Right cardiac atrium (tissue), 5 donors: ENCODE measurements at regions not wholly inside any gene's neighbourhood (a gene's known extent, or its start where the extent isn't known, plus 50 kb on each side); places are given as distances from the start of the nearest gene placed in this dataset.

ENCODE experiments used
- ATAC-seq, 2 donors: fragments of 200-7000 bp; cut with Tn5 transposase; one replicate each; pipeline versions ENCODE4 v1.8.0 to v1.9.1; 2020; ENCODE audit warnings: moderate library complexity in 2 of 2, mild to moderate bottlenecking in 1 of 2
- DNase-seq, 3 donors: peaks; one replicate each; pipeline ENCODE4 v3.0.0-alpha.2; 2020
- H3K27ac ChIP-seq: one replicate; pipeline ENCODE4 v1.5.1; 2013; ENCODE audit warnings: mild to moderate bottlenecking, low read length, control low read depth, moderate library complexity
- H3K27me3 ChIP-seq: one replicate; pipeline ENCODE4 v1.6.1; 2013; ENCODE audit not compliant: control insufficient read depth, insufficient read depth
- H3K4me1 ChIP-seq: one replicate; pipeline ENCODE4 v1.6.1; 2013; ENCODE audit warnings: low read length; ENCODE audit not compliant: control insufficient read depth, insufficient read depth
- H3K4me3 ChIP-seq: one replicate; pipeline ENCODE4 v1.5.1; 2013; ENCODE audit warnings: low read length, control low read depth
- H3K9me3 ChIP-seq: one replicate; pipeline ENCODE4 v1.6.1; 2013; ENCODE audit warnings: low read length; ENCODE audit not compliant: control insufficient read depth
- WGBS: extraction: QIAGEN DNeasy Blood & Tissue Kit; methylation state at CpG from one replicate; pipeline ENCODE4 v1.1.7; 2013; 5-methylcytosine and 5-hydroxymethylcytosine counted together
- intact Hi-C, 4 donors: fragments of 100-400 bp; cut with DNase I; formaldehyde crosslinking; loops; one replicate each; pipeline versions ENCODE4 v1.11.0 to v1.14.0; 2022 to 2023
- donor health status: healthy with polysubstance abuse.
- donor health status: DM: no; HTN: yes; CAD: no.
- donor health status: DM: no; HTN: no; CAD: no.
- donor health status: DM: no; HTN: yes; CAD: no; lungs with severe emphysema.
- donor health status: DM: yes; HTN: yes; CAD: no.

DNA sequence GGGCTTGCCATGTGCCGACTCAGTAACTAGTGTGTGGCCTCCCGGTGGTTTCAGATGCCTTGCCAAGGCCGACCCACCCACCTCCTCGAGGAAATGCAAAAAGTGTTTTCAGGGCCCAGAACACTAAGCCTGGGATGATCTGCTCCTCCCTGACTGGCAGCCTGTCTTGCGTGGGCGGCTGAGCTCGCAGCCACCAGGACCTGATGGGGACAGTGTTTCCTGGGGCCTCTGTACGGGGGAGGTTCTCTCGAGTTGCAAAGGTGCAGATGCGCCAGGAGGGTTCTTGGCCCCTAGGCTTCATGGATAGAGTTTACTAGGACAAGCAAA is 85.2 kb downstream of the GLI2 start:
- Histone ChIP-seq H3K4me1 (peaks cover 5% of the 10 kb centered on the region), H3K4me3 (no peak overlapping the region), H3K9me3 (no peaks in the 10 kb centered on the region), H3K27me3 (no peaks in the 10 kb centered on the region), H3K27ac (no peak overlapping the region)
- ATAC-seq (peak in 1 of 2 donors; percentile 13), DNase-seq (peak in 2 of 3 donors; percentile 48 to 69)
- intact Hi-C loops, result no loop called here
- WGBS, result 48% methylated on average over 10 of the region's 10 CpGs

DNA sequence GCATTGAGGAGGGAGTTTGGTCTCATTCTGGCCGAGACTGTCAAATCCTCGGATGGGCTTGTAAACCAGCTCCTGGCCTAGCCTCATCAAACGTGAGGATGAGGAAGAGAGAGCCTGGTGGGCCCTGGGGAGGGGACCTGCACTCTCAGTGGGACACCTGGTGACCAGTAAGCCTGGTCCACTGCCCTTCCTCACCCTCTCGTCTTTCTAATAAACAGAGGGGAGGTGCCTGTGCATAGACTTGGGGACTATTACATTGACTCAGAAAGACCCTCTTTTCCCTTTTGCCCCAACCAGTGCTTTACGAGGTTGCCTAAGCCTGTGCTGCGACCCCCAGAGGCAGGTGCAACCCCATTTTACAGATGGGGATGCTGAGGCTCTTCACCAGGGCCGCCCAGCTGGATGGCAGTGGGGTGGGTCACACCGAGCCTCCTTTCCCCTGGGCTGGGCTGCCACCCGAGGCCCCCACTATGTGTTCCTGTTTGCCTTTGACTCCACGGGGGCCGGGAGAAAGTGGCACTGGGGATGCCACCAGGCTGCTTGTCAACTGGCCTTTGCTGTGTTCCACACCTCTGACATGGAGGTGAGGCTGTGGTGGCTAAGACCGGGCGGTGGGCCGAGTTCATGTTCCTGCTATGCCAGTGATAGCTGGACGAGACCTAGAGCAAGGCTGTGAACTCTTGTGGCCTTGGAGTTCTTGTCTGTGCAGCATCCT is 85.9 kb downstream of the GLI2 start:
- intact Hi-C loops, result no loop called here
- Histone ChIP-seq H3K27ac (no peak overlapping the region), H3K4me3 (no peak overlapping the region), H3K9me3 (no peaks in the 10 kb centered on the region), H3K27me3 (no peaks in the 10 kb centered on the region), H3K4me1 (peaks cover 5% of the 10 kb centered on the region)
- 78% methylated on average over 15 of the region's 15 CpGs for WGBS
- ATAC-seq (no peak), DNase-seq (peak in 2 of 3 donors; percentile 6 to 48)

DNA sequence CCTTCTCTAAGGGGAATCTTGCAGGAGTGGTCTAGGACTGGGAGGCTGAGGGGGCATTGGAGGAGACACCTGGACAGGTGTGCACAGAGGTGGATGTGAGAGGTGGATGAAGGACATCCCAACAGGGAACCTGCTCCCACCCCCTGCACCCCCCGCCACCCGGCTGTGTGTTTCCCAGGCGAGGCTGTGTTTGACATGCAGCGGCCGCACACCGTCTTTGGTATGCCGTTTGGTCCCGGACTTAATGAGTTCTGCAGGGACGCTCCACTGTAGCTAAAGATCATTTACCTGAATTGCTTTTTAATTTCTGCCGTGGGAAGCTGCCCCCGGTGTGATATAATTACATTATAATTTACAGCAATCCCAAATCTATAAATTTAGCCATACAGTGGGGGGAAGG is 87.3 kb downstream of the GLI2 start:
- intact Hi-C loops, result no loop called here
- Histone ChIP-seq H3K9me3 (no peaks in the 10 kb centered on the region), H3K4me3 (no peak overlapping the region), H3K27ac (no peak overlapping the region), H3K4me1 (peaks cover 5% of the 10 kb centered on the region), H3K27me3 (no peaks in the 10 kb centered on the region)
- ATAC-seq (no peak), DNase-seq (peak in 2 of 3 donors; percentile 6 to 32)
- WGBS, result 93% methylated on average over 11 of the region's 11 CpGs

DNA sequence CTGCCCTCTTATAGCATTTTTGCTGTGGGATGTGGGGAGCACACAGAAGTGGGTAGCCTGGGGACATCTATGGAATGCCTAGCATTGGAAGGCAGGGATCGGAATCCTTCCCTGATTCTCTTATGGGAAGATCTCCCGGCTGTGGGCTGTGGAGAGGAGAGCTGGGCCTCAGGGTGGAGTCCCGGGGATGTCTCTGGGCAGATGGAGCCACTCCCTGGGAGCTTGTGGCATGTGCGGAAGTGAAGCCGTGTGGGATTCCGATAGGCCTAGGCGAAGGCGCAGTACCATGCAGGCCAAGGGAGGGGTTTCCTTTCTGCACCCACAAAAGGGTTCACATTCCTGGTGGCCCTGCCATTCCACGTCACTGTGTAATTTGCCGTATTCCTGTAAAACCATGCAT is 87.9 kb downstream of the GLI2 start:
- intact Hi-C loops, result no loop called here
- H3K9me3 ChIP-seq, result no peaks in the 10 kb centered on the region
- no peak overlapping the region for H3K27ac ChIP-seq
- H3K27me3 ChIP-seq, result no peaks in the 10 kb centered on the region
- peaks cover 5% of the 10 kb centered on the region for H3K4me1 ChIP-seq
- WGBS, result 95% methylated on average over 10 of the region's 10 CpGs
- no peak overlapping the region for H3K4me3 ChIP-seq
- peak in 2 of 3 donors; percentile 4 to 12 for DNase-seq
- ATAC-seq, result no peak

DNA sequence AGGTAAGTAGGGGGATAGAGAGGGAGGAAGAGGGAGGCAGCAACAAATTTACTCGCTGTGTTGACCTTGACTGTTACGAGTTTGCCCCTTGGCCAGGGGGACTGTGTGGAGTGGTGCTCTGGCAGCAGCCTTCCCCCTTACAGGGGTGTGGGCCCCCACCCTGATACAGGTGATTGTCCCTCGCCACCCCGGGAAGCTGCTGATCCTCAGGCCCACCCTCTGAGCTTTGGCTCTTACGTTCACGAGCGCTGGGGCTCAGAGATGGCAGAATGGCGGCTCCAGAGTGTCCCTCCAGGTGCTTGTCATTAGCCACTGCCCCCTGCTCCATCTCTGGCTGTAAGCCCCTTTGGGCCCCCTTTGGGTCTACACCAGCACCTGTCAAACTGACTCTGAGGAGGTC is 88.6 kb downstream of the GLI2 start:
- intact Hi-C loops, result no loop called here
- H3K27me3 ChIP-seq, result no peaks in the 10 kb centered on the region
- no peak for ATAC-seq
- no peak overlapping the region for H3K4me3 ChIP-seq
- peaks cover 5% of the 10 kb centered on the region for H3K4me1 ChIP-seq
- DNase-seq, result peak in 2 of 3 donors; percentile 6 to 16
- H3K27ac ChIP-seq, result no peak overlapping the region
- WGBS, result 96% methylated on average over 8 of the region's 8 CpGs
- no peaks in the 10 kb centered on the region for H3K9me3 ChIP-seq

DNA sequence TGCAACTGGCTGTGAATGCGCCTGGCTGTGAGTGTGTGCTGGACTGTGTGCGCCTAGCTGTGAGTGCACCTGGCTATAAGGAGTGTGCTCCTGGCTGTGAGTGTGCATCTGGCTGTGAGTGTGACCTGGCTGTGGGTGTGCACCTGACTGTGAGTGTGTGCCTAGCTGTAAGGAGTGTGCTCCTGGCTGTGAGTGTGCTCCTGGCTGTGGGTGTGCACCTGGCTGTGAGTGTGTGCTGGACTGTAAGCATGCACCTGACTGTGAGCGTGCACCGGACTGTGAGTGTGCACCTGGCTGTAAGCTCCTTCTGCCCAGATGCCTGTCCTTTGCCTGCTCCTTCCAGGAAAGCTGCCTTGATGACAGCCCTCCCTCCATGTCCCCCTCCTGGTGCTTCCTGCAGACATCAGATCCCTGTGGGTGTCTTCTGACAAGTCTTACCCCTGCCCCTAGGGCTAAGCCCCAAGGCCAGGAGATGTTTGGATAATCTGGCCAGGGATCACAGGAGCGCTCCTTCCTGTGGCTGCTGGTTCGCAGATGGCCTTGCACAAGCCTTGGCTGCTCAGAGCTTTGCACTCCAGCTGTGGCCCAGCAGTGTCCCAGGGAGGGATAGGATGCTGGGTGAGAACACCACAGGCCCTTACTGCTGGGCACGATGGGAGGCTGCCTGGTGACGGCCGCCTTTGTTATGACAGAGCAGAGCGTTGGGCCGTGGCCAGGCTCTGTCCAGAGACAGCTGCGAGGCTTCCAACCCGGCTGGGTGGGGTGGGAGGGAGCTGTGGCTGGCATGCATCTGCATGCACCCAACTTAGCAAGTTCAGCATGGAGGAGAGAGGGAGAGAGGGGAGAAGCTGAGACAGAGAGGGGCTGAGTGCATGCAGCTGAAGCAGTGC is 89.9 kb downstream of the GLI2 start:
- peaks cover 5% of the 10 kb centered on the region for H3K4me1 ChIP-seq
- 45% methylated on average over 13 of the region's 13 CpGs for WGBS
- intact Hi-C loops, result no loop called here
- peak overlapping the region; percentile 21 for H3K27ac ChIP-seq
- DNase-seq (peak; percentile 76 to 93 (median 90)), ATAC-seq (peak; percentile 79 to 83)
- H3K4me3 ChIP-seq, result no peak overlapping the region
- no peaks in the 10 kb centered on the region for H3K9me3 ChIP-seq
- no peaks in the 10 kb centered on the region for H3K27me3 ChIP-seq

DNA sequence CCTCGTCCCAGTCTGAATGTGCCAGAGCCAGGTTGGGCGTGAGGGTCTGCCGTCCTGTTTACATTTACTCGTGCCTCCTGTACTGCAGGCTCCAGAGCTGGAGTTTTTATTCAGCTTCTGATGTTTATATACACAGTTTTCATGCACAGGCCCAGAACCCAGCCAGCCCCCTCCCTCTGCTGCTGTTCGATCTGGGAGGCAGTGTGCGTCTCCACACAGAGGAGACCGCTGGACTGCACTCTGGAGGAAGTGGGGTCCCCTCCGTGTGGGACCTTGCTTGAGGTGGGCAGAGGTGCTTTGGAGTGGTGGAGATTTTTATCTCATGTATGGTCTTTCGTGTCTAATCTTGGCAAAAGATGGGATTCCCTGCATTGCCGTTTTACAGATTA is 90.6 kb downstream of the GLI2 start:
- ATAC-seq, result no peak
- no peaks in the 10 kb centered on the region for H3K9me3 ChIP-seq
- peaks cover 5% of the 10 kb centered on the region for H3K4me1 ChIP-seq
- DNase-seq, result no peak
- WGBS, result 39% methylated on average over 10 of the region's 10 CpGs
- peak overlapping the region; percentile 21 for H3K27ac ChIP-seq
- intact Hi-C loops, result no loop called here
- H3K27me3 ChIP-seq, result no peaks in the 10 kb centered on the region
- no peak overlapping the region for H3K4me3 ChIP-seq

DNA sequence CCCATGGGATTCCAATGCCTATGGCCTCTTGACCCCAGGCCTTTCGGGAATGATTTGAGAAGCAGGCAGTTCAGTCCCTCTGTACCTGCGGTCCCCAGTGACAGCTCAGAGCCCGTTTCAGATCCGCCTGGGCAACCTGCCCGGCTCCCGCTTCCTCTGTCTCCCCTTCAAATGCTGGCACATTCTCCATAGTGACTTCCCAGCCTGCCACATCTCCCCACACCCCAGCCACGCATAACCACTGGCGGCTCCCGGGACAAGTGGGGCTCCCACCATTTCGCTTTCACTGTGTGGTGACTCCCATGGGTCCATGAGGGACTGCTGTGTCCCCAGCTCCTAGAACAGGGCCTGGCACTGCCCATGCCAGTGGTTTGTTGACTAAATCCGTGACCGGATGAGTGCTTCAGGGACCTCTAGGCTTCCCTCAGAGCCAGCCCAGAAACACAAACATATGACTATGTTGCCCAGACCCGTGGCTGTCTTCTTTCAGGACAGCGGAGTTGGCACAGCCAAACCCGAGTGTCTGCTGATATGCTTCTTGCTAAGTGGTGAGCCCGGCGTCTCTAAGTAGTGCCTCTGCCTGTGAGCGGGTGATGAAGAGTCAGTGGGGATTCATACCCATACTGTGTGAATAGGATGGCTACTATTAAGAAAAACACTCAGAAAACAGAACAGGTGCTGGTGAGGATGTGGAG is 91.2 kb downstream of the GLI2 start:
- no peak overlapping the region for H3K4me3 ChIP-seq
- H3K4me1 ChIP-seq, result peaks cover 5% of the 10 kb centered on the region
- H3K9me3 ChIP-seq, result no peaks in the 10 kb centered on the region
- DNase-seq (peak in 2 of 3 donors; percentile 69 to 71), ATAC-seq (peak; percentile 40 to 43)
- H3K27me3 ChIP-seq, result no peaks in the 10 kb centered on the region
- intact Hi-C loops, result no loop called here
- 60% methylated on average over 18 of the region's 18 CpGs for WGBS
- peak overlapping the region; percentile 79 for H3K27ac ChIP-seq

DNA sequence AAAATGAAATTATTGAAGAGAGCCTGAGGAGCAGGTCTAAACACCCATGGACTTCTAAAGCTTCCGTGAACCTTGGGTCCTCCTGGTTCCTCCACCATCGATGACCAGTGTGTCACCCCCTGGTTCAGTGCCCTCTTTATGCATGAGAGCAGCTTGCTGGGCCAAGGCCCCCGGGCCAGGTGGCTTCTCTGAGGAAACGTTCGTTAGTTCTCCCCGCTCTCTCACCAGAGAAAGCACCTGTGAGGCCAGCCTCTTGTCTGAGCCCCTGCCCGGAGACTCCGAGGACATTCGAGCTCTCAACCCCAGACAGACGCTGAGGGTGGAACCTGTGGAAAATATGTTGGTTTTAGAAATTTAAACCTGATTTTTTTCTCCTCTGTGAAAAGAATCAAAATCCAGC is 92.4 kb downstream of the GLI2 start:
- no peaks in the 10 kb centered on the region for H3K9me3 ChIP-seq
- H3K4me3 ChIP-seq, result no peak overlapping the region
- WGBS, result 89% methylated on average over 10 of the region's 10 CpGs
- H3K27ac ChIP-seq, result no peak overlapping the region
- peaks cover 5% of the 10 kb centered on the region for H3K4me1 ChIP-seq
- DNase-seq (no peak), ATAC-seq (no peak)
- no peaks in the 10 kb centered on the region for H3K27me3 ChIP-seq
- intact Hi-C loops, result no loop called here

DNA sequence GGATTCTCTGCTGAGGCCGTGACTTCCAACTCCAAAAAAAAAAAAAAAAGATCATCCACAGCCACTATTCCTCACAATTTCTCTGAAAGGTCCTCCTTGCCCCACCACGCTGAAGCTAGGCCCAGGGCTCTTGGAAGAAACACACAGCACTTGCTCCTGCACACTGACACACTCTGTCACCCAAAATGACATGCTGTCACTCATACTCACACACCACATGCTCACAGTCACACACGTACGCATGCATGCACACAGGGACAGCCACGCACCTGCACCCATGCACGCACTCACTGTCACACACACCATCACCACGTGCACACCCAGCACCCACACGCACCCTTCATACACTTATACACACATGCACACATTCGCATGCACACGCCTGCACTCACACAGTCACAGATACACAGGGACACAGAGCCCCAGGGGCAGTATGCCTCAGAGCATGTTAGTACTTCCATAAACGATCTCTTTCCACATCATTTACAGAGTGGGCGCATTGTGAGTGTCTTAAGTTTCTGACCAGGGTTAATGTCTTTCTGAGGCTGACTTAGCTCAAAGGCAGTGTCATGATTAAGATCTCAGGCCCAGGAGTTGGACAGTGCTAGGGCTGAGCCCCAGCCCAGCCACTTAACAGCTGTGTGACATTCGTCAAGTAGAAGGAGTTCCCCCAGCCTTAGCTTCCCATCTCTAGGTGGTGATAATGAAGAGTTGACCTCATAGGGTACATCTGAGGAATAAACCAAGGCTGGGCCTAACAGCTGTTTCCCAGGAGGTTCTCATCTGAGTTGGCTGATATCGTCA is 93.4 kb downstream of the GLI2 start:
- Histone ChIP-seq H3K4me1 (peaks cover 5% of the 10 kb centered on the region), H3K9me3 (no peaks in the 10 kb centered on the region), H3K27ac (no peak overlapping the region), H3K4me3 (no peak overlapping the region), H3K27me3 (no peaks in the 10 kb centered on the region)
- 88% methylated on average over 14 of the region's 14 CpGs for WGBS
- ATAC-seq (no peak), DNase-seq (peak in 1 of 3 donors; percentile 0)
- intact Hi-C loops, result no loop called here
